ENCODE measurements at regions not wholly inside any gene's neighbourhood (a gene's known extent, or its start where the extent isn't known, plus 50 kb on each side); places are given as distances from the start of the nearest gene placed in this dataset.

GRCh38 chr3:75886971-75887526, 101.7 kb upstream of the ZNF717 start:
- no peak for TF ChIP-seq CTCF (IDR thresholded peaks at IDR 0.05)
- no peak for TF ChIP-seq POLR2A (IDR thresholded peaks at IDR 0.05)

Measured in lower leg skin (tissue), 3 donors.